Hepatocyte (in vitro differentiated cells): ENCODE measurements at regions not wholly inside any gene's neighbourhood (a gene's known extent, or its start where the extent isn't known, plus 50 kb on each side); places are given as distances from the start of the nearest gene placed in this dataset.

Experiments used
- DNase-seq: peaks from one replicate; pipeline ENCODE4 v3.0.0-alpha.2; 2016; ENCODE audit warnings: low spot score
- H2AFZ ChIP-seq: fragments of 200-600 bp; sonication (generic); 2 replicates; pipeline ENCODE4 v1.6.0; 2016; ENCODE audit warnings: antibody characterized with exemption, mild to moderate bottlenecking
- H3K27ac ChIP-seq: fragments of 200-600 bp; sonication (generic); 2 replicates; pipeline ENCODE4 v1.5.1; 2016; ENCODE audit warnings: mild to moderate bottlenecking
- H3K27me3 ChIP-seq: fragments of 200-600 bp; sonication (generic); 2 replicates; pipeline ENCODE4 v1.6.1; 2016
- H3K36me3 ChIP-seq: fragments of 200-600 bp; sonication (generic); replicated peaks from 2 replicates; pipeline ENCODE4 v1.5.1; 2016; ENCODE audit warnings: low read depth; ENCODE audit not compliant: insufficient read depth
- H3K4me1 ChIP-seq: fragments of 200-600 bp; sonication (generic); 2 replicates; pipeline ENCODE4 v1.5.1; 2016; ENCODE audit warnings: mild to moderate bottlenecking, moderate library complexity; ENCODE audit not compliant: insufficient read depth
- H3K4me2 ChIP-seq: fragments of 200-600 bp; sonication (generic); 2 replicates; pipeline ENCODE4 v1.6.0; 2016
- H3K4me3 ChIP-seq: fragments of 200-600 bp; sonication (generic); 2 replicates; pipeline ENCODE4 v1.5.1; 2016; ENCODE audit warnings: mild to moderate bottlenecking
- H3K79me2 ChIP-seq: fragments of 200-600 bp; sonication (generic); 2 replicates; pipeline ENCODE4 v1.6.0; 2017; ENCODE audit warnings: mild to moderate bottlenecking
- H3K9me2 ChIP-seq: fragments of 200-600 bp; sonication (generic); replicated peaks from 2 replicates; pipeline ENCODE4 v1.6.0; 2017; ENCODE audit warnings: mild to moderate bottlenecking; ENCODE audit not compliant: insufficient read depth
- H3K9me3 ChIP-seq: fragments of 200-600 bp; sonication (generic); 2 replicates; pipeline ENCODE4 v1.5.1; 2016; ENCODE audit warnings: low read depth, mild to moderate bottlenecking
- H4K20me1 ChIP-seq: fragments of 200-600 bp; sonication (generic); 2 replicates; pipeline ENCODE4 v1.6.0; 2016; ENCODE audit warnings: mild to moderate bottlenecking; ENCODE audit not compliant: insufficient read depth, poor library complexity, severe bottlenecking
- EZH2 ChIP-seq: fragments of 200-600 bp; sonication (generic); IDR thresholded peaks from 2 replicates; pipeline ENCODE4 v1.6.1; 2016; ENCODE audit warnings: antibody characterized with exemption, mild to moderate bottlenecking, borderline replicate concordance
- EZH2phosphoT487 ChIP-seq: fragments of 200-600 bp; sonication (generic); IDR thresholded peaks from one replicate; pipeline ENCODE4 v1.6.1; 2018; ENCODE audit warnings: antibody characterized with exemption, mild to moderate bottlenecking, low read depth, moderate library complexity; ENCODE audit not compliant: unreplicated experiment, severe bottlenecking
- WGBS: methylation state at CpG from one replicate; pipeline ENCODE4 v1.1.6; 2016; ENCODE audit warnings: low lambda C conversion rate; ENCODE audit errors: missing lambda C conversion rate; 5-methylcytosine and 5-hydroxymethylcytosine counted together
- TF ChIP-seq, protein P1 (sequence below): fragments of 200-600 bp; sonication (generic); IDR thresholded peaks from 2 replicates; pipeline ENCODE4 v1.5.1; 2016; ENCODE audit warnings: antibody characterized with exemption, mild to moderate bottlenecking; ENCODE audit not compliant: poor library complexity

DNA sequence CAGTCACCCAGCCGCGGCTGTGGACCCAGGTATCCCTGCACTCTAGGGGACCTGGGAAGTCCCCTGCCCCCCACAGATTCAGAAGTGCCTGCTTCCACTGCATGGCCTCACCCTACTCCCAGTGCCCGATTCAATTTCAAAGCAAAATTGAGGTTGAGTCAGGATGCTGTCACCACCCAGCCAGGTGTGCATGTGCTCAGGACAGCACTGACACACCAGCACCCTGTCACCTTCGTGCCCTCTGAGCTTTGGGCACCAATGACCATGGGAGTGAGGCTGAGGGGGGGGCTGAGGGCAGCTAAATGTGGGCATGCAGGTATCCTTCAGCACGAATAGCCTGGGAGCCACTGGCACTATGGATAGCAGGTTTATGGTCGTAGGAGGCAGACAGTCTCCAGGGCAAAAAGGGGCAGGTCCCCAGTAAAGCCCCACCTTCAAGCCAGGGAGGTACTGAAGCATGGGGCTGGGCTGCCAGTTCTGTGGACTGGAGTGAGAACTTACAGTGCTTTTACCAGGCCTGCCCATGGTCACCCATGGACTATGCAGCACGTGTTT is 1151.6 kb upstream of the CDH6 start:
- Histone ChIP-seq H3K79me2 (no peaks in the 10 kb centered on the region), H3K27ac (no peak overlapping the region), H3K36me3 (no peaks in the 10 kb centered on the region), H3K4me1 (no peaks in the 10 kb centered on the region), H3K4me2 (no peak overlapping the region), H3K27me3 (no peaks in the 10 kb centered on the region), H3K9me2 (no peaks in the 10 kb centered on the region), H4K20me1 (no peaks in the 10 kb centered on the region), H3K9me3 (no peaks in the 10 kb centered on the region), H2AFZ (no peak overlapping the region), H3K4me3 (no peak overlapping the region)
- DNase-seq, result no peak
- WGBS, result 90% methylated on average over 7 of the region's 7 CpGs
- no peak for TF ChIP-seq EZH2phosphoT487
- TF ChIP-seq, protein P1, sequence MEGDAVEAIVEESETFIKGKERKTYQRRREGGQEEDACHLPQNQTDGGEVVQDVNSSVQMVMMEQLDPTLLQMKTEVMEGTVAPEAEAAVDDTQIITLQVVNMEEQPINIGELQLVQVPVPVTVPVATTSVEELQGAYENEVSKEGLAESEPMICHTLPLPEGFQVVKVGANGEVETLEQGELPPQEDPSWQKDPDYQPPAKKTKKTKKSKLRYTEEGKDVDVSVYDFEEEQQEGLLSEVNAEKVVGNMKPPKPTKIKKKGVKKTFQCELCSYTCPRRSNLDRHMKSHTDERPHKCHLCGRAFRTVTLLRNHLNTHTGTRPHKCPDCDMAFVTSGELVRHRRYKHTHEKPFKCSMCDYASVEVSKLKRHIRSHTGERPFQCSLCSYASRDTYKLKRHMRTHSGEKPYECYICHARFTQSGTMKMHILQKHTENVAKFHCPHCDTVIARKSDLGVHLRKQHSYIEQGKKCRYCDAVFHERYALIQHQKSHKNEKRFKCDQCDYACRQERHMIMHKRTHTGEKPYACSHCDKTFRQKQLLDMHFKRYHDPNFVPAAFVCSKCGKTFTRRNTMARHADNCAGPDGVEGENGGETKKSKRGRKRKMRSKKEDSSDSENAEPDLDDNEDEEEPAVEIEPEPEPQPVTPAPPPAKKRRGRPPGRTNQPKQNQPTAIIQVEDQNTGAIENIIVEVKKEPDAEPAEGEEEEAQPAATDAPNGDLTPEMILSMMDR, result no peak
- TF ChIP-seq EZH2, result no peak

GRCh38 chr5:30041291-30041690 is 1152.2 kb upstream of the CDH6 start:
- Histone ChIP-seq H4K20me1 (no peaks in the 10 kb centered on the region), H3K4me1 (no peaks in the 10 kb centered on the region), H3K36me3 (no peaks in the 10 kb centered on the region), H3K4me3 (no peak overlapping the region), H3K79me2 (no peaks in the 10 kb centered on the region), H3K9me3 (no peaks in the 10 kb centered on the region), H2AFZ (no peak overlapping the region), H3K27ac (no peak overlapping the region), H3K9me2 (no peaks in the 10 kb centered on the region), H3K4me2 (no peak overlapping the region), H3K27me3 (no peaks in the 10 kb centered on the region)
- WGBS, result 92% methylated on average over 3 of the region's 3 CpGs
- TF ChIP-seq EZH2 (no peak), EZH2phosphoT487 (no peak)
- TF ChIP-seq, protein P1, result no peak
- DNase-seq, result no peak

GRCh38 chr5:30040488-30041118 is 1152.9 kb upstream of the CDH6 start:
- Histone ChIP-seq H4K20me1 (no peaks in the 10 kb centered on the region), H3K4me2 (no peak overlapping the region), H3K27ac (no peak overlapping the region), H3K4me1 (no peaks in the 10 kb centered on the region), H3K4me3 (no peak overlapping the region), H3K9me2 (no peaks in the 10 kb centered on the region), H3K36me3 (no peaks in the 10 kb centered on the region), H2AFZ (no peak overlapping the region), H3K9me3 (no peaks in the 10 kb centered on the region), H3K27me3 (no peaks in the 10 kb centered on the region), H3K79me2 (no peaks in the 10 kb centered on the region)
- DNase-seq, result peak; percentile 72
- no peak for TF ChIP-seq EZH2
- TF ChIP-seq, protein P1, result peak; percentile 74
- 29% methylated on average over 6 of the region's 6 CpGs for WGBS
